Activated T-cell treated with anti-CD3 and anti-CD28 coated beads, Interleukin-2, amount 50 U/mL, for 48 hours (primary cell): ENCODE measurements at regions not wholly inside any gene's neighbourhood (a gene's known extent, or its start where the extent isn't known, plus 50 kb on each side); places are given as distances from the start of the nearest gene placed in this dataset.

ENCODE experiments used
- DNase-seq, 2 experiments: peaks; one replicate each; pipeline ENCODE4 v3.0.0-alpha.2; 2020

- DNase-seq: no peak
These were observed 76.7 kb downstream of the TRIM29 start for GRCh38 chr11:120061036-120061760.

- no peak for DNase-seq
These were observed 77.4 kb downstream of the TRIM29 start for GRCh38 chr11:120060512-120060911.

- DNase-seq: no peak
These were observed 79.0 kb downstream of the TRIM29 start for GRCh38 chr11:120058931-120059330.

- DNase-seq: no peak
These were observed 80.0 kb downstream of the TRIM29 start for GRCh38 chr11:120057595-120058581.

- no peak for DNase-seq
These were observed 80.9 kb downstream of the TRIM29 start for GRCh38 chr11:120057028-120057330.

- DNase-seq: no peak
These were observed 81.4 kb downstream of the TRIM29 start for GRCh38 chr11:120056301-120057027.

GRCh38 chr11:120055646-120056045 is 82.3 kb downstream of the TRIM29 start:
- no peak for DNase-seq

GRCh38 chr11:120054753-120055045 is 83.2 kb downstream of the TRIM29 start:
- no peak for DNase-seq

GRCh38 chr11:120054016-120054752 is 83.7 kb downstream of the TRIM29 start:
- no peak for DNase-seq

- no peak for DNase-seq
These were observed 85.6 kb downstream of the TRIM29 start for GRCh38 chr11:120052196-120052775.

- no peak for DNase-seq
These were observed 93.8 kb downstream of the TRIM29 start for GRCh38 chr11:120044011-120044675.

- no peak for DNase-seq
These were observed 94.5 kb downstream of the TRIM29 start for GRCh38 chr11:120043328-120043945.

GRCh38 chr11:120041625-120042024 is 96.3 kb downstream of the TRIM29 start:
- no peak for DNase-seq

GRCh38 chr11:120040151-120040840 is 97.6 kb downstream of the TRIM29 start:
- DNase-seq: no peak

GRCh38 chr11:120039039-120039438 is 98.9 kb downstream of the TRIM29 start:
- DNase-seq: no peak

GRCh38 chr11:120037111-120037510 is 100.8 kb downstream of the TRIM29 start:
- no peak for DNase-seq

- DNase-seq: no peak
These were observed 102.2 kb downstream of the TRIM29 start for GRCh38 chr11:120035756-120036155.

- DNase-seq: no peak
These were observed 102.9 kb downstream of the TRIM29 start for GRCh38 chr11:120034881-120035630.

- no peak for DNase-seq
These were observed 103.6 kb downstream of the TRIM29 start for GRCh38 chr11:120034176-120034875.
